HL-60 (cell line): ENCODE measurements at regions not wholly inside any gene's neighbourhood (a gene's known extent, or its start where the extent isn't known, plus 50 kb on each side); places are given as distances from the start of the nearest gene placed in this dataset.

Experiments
- DNase-seq, 2 experiments: peaks; one replicate each; pipeline ENCODE4 v3.0.0-alpha.2; 2010 to 2020; ENCODE audit warnings: low read depth in 1 of 2, low spot score in 1 of 2
- H3K27ac ChIP-seq: fragments of 250-450 bp; sonication (Bioruptor Pico); replicated peaks from 2 replicates; pipeline ENCODE4 v1.5.1; 2020; ENCODE audit warnings: mild to moderate bottlenecking, moderate library complexity
- H3K27me3 ChIP-seq: fragments of 250-450 bp; sonication (Bioruptor Pico); 2 replicates; pipeline ENCODE4 v1.5.1; 2021; ENCODE audit warnings: mild to moderate bottlenecking, moderate library complexity; ENCODE audit not compliant: insufficient read depth, poor library complexity, severe bottlenecking
- H3K4me3 ChIP-seq: replicated peaks from 2 replicates; pipeline ENCODE4 v1.5.1; 2011; ENCODE audit warnings: mild to moderate bottlenecking, control low read depth, low read length; ENCODE audit not compliant: insufficient read depth
- CTCF ChIP-seq: IDR thresholded peaks from one replicate; pipeline ENCODE4 v1.5.1; 2011; ENCODE audit warnings: low read length, control low read depth, inconsistent platforms; ENCODE audit not compliant: insufficient read depth
- GABPA ChIP-seq: IDR thresholded peaks from 2 replicates; pipeline ENCODE4 v1.6.1; 2012; ENCODE audit warnings: low read depth
- POLR2AphosphoS5 ChIP-seq: IDR thresholded peaks from 2 replicates; pipeline ENCODE4 v1.6.1; 2012; ENCODE audit warnings: low read depth
- REST ChIP-seq: IDR thresholded peaks from 2 replicates; pipeline ENCODE4 v1.6.1; 2012; ENCODE audit warnings: low read depth; ENCODE audit not compliant: insufficient replicate concordance
- SPI1 ChIP-seq: IDR thresholded peaks from 2 replicates; pipeline ENCODE4 v1.6.1; 2012; ENCODE audit warnings: low read depth, mild to moderate bottlenecking, borderline replicate concordance

- Histone ChIP-seq H3K4me3 (no peak overlapping the region), H3K27ac (no peak overlapping the region), H3K27me3 (no peaks in the 10 kb centered on the region)
- TF ChIP-seq GABPA (no peak), REST (no peak), SPI1 (no peak), POLR2AphosphoS5 (no peak), CTCF (no peak)
- no peak for DNase-seq
Observed at GRCh38 chr11:111067994-111068393, 177.5 kb upstream of the POU2AF2 start.

GRCh38 chr11:111066846-111067245, 178.7 kb upstream of the POU2AF2 start:
- no peak for DNase-seq
- Histone ChIP-seq H3K27ac (no peak overlapping the region), H3K4me3 (no peak overlapping the region), H3K27me3 (peaks cover 1% of the 10 kb centered on the region)
- no peak for TF ChIP-seq POLR2AphosphoS5

- H3K27ac ChIP-seq, result no peak overlapping the region
- DNase-seq, result no peak
- H3K4me3 ChIP-seq, result no peak overlapping the region
- TF ChIP-seq POLR2AphosphoS5 (no peak), REST (no peak), SPI1 (no peak), CTCF (no peak), GABPA (no peak)
- peaks cover 2% of the 10 kb centered on the region for H3K27me3 ChIP-seq
Observed at GRCh38 chr11:111063726-111064517, 181.6 kb upstream of the POU2AF2 start.

- no peak for DNase-seq
- no peak for TF ChIP-seq CTCF
- no peak for TF ChIP-seq SPI1
- TF ChIP-seq GABPA, result no peak
- no peak for TF ChIP-seq REST
- no peak for TF ChIP-seq POLR2AphosphoS5
- no peak overlapping the region for H3K27ac ChIP-seq
- no peak overlapping the region for H3K4me3 ChIP-seq
- peaks cover 2% of the 10 kb centered on the region for H3K27me3 ChIP-seq
Observed at GRCh38 chr11:111062420-111062819, 183.1 kb upstream of the POU2AF2 start.
